GM18508 (cell line): ENCODE measurements at regions not wholly inside any gene's neighbourhood (a gene's known extent, or its start where the extent isn't known, plus 50 kb on each side); places are given as distances from the start of the nearest gene placed in this dataset.
"Not testable (repeated sequence)": the region's sequence is repeated elsewhere in the genome, so short reads cannot be mapped to it uniquely, and the experiment has no call there.

Source experiments
- ATAC-seq: cut with Tn5 transposase; IDR thresholded peaks from one replicate; pipeline ENCODE4 v1.9.1; 2021; ENCODE audit warnings: moderate number of reproducible peaks; ENCODE audit not compliant: insufficient read depth, unreplicated experiment

DNA sequence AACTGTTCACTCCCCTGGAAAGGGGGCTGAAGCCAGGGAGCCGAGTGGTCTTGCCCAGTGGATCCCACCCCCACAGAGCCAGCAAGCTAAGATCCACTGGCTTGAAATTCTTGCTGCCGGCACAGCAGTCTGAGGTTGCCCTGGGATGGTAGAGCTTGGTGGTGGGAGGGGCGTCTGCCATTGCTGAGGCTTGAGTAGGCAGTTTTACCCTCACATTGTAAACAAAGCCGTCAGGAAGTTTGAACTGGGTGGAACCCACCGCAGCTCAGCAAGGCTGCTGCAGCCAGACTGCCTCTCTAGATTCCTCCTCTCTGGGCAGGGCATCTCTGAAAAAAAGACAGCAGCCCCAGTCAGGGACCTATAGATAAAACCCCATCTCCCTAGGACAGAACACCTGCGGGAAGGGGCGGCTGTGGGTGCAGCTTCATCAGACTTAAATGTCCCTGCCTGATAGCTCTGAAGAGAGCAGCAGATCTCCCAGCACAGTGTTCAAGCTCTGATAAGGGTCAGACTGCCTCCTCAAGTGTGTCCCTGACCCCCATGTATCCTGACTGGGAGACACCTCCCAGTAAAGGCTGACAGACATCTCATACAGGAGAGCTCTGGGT lies 140.0 kb upstream of the C1GALT1 start:
- ATAC-seq, result not testable (repeated sequence)

GRCh38 chr7:7044806-7045205 lies 137.5 kb upstream of the C1GALT1 start:
- no peak for ATAC-seq

GRCh38 chr7:7048213-7048612 lies 134.1 kb upstream of the C1GALT1 start:
- ATAC-seq, result no peak

GRCh38 chr7:7051206-7051877 lies 131.0 kb upstream of the C1GALT1 start:
- peak; percentile 55 for ATAC-seq

DNA sequence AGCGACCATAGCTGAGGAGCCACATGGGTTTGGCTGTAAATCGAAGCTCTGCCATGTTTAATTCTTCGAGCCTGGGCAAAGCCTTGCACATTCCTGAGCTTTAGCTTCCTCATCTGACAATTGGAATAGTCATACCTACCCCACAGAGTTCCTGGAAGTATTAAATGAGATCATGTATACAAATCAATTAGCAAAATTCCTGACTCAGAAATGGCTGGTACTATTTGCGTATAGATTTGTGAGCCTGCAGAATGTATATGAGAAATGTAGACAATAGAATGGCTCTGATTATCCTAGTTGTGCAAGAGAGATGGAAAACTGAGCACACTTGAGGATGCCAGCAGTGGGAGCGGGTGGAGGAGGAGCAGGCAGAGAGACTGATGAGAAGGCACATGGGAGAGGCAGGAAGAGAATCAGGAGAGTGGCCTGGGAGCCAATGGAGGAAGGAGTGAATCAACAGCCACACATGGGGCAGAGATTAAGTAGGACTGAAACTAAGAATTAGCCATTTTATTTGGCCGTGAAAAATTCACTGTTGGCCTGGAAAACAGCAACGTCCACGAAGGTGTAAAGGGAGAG lies 128.0 kb upstream of the C1GALT1 start:
- no peak for ATAC-seq

GRCh38 chr7:7060828-7061599 lies 121.3 kb upstream of the C1GALT1 start:
- no peak for ATAC-seq

- ATAC-seq, result no peak
Observed at GRCh38 chr7:7077945-7078344, 104.4 kb upstream of the C1GALT1 start.

- ATAC-seq, result no peak
Observed at GRCh38 chr7:7080802-7081201, 101.5 kb upstream of the C1GALT1 start.

- ATAC-seq, result no peak
Observed at GRCh38 chr7:7090460-7090859, 91.9 kb upstream of the C1GALT1 start.

DNA sequence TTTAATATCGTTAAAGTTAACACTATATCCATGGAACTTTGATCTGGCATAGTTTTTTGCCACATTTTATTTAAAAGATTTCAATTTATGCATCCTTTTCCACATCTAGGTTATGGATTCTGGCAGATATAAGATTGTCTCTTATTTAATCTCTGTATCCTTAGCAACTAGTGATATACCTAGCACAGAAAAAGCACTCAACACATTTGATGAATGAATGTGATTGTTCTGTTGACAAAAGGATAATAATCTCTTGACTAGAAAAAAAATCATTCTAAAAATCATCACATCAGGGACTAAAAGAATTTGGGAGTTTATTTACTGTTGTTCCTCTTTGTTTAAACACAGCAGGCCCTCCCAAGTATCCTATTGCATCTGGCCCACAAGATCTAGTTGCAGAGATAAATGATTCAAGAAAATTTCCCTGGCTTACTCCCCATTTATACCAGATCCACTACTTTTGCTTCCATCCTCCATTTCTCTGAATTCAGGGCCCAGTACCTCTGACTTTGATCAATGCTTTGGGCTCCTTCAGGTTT lies 84.0 kb upstream of the C1GALT1 start:
- ATAC-seq, result no peak

- ATAC-seq, result no peak
Observed at GRCh38 chr7:7099584-7100014, 82.7 kb upstream of the C1GALT1 start.

GRCh38 chr7:7100432-7100849 lies 81.9 kb upstream of the C1GALT1 start:
- ATAC-seq, result no peak

- no peak for ATAC-seq
Observed at GRCh38 chr7:7102906-7103305, 79.4 kb upstream of the C1GALT1 start.

GRCh38 chr7:7103343-7104313 lies 78.7 kb upstream of the C1GALT1 start:
- no peak for ATAC-seq

DNA sequence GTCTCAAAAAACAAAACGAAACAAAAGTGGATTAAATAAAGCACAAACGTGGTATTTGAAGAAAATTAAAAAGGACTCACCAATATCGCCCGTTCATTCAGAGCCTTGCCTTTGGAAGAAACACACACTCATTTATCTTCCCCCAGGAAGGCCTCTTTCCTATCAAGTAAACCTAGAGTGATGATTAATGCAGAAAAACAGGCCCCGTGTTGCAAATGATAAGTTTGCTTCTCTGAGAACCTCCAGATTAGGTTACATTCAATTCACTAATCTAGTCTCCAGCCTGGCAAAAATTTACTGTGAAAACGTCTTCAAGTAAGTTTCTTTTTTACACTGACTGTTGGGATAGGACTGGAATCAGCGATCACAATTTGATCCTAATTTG lies 78.0 kb upstream of the C1GALT1 start:
- no peak for ATAC-seq

DNA sequence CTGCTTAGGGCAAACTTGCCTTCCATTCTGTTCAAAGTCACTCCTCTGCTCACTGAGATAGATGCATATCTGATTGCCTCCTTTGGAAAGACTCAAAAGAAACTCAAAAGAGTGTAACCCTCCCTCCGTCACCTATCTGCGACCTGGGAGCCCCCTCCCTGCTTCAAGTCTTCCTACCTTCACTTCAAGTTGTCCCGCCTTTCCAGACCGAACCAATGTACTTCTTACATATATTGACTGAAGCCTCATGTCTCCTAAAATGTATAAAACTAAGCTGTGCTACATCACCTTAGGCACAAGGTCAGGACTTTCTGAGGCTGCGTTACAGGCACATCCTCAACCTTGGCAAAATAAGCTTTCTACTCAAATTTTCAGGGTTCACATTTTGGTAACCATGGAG lies 77.4 kb upstream of the C1GALT1 start:
- no peak for ATAC-seq

DNA sequence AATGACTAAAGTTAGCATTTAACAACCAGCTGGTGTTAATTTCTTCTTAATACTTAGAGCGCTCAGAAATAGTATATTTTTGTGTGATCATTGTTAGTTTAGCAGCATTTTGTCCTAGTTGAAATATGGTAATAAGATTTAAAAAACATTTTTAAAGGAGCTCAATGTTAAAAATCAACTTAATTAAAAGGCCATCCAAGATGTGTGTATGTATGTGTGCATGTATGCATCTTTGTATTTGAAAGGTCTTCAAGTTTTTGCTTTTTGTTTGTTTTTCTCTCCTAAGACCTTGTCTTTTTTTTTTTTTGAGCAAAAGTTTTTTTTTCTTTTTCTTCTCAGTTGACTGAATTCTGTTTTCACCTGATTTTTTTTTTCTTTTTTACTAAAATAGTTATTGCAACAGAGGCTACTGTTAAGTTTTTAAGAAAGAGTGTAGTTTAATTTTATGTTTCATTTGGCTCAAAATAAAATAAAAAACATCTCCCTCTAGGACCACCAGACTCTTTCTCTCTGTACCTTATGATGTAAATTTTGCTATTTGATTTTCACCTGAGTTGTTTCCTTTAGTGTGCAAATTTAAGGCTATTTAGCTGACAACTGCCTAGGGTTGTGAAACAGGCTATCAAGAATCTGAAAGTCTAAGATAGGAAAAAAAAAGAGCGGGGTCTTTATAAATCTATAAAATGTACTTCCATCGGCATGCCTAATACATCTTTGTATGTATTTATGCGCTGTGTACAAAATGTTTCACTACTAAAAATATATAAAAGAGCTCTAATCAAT lies 76.4 kb upstream of the C1GALT1 start:
- ATAC-seq, result no peak

DNA sequence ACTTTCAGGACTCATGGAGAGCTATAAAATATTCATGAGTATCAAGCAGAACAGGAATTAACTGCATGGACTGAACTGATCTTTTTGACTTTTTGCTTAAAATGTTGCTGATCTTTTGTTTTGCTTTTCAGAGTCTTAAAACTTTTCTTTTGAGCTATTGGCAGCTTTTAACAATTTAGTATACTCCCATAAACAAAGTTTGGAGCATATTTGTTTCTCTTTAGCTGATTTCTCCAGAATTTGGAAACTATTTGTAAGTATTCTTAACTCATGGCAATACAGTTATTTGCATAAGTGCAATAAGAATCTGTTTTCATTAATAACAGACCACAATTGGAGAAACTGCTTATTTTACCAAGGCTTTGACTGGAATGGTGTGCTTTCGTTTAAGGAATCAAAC lies 73.4 kb upstream of the C1GALT1 start:
- ATAC-seq, result no peak

DNA sequence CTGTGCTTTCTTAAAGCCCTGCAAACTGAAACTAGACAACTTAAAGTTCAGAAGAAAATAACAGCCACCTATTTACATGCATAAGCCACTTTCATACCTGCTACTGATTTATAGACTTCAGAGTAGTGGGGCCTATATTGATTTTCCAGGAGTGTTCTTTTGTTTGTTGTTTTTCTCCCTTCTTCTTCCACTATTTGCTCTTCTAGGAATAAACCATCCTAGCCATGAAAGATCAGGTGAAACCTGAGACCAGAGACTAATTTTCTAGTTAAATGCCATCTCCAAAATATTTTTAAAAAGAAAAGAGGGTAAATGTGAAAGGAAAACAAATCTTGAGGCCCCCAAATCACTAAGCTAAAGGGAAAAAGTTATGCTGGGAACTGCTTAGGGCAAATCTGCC lies 72.4 kb upstream of the C1GALT1 start:
- ATAC-seq, result no peak
